ENCODE measurements at regions not wholly inside any gene's neighbourhood (a gene's known extent, or its start where the extent isn't known, plus 50 kb on each side); places are given as distances from the start of the nearest gene placed in this dataset.

- TF ChIP-seq ZBTB4 (CRISPR knock-in tag; IDR thresholded peaks at IDR 0.05), result no peak
- no peak for TF ChIP-seq HSF1 (IDR thresholded peaks at IDR 0.05; ENCODE audit: low read depth, low read length)
Observed at GRCh38 chr14:21880918-21881317, 207.3 kb upstream of the OR4E1 start (continued).

GRCh38 chr14:21875791-21876190 lies 202.2 kb upstream of the OR4E1 start:
- ChIA-PET POLR2A (no interaction called here), RAD21 (ENCODE audit: unreplicated experiment) (no interaction called here), SMC1A (ENCODE audit: uncharacterized antibody, unreplicated experiment) (no interaction called here), CTCF (interaction anchor here (1.0 kb wide), 1 partner anchor 49 kb away, joined by 3 read pairs; no protein-coding TSS in a partner anchor)
- intact Hi-C loops (cut with micrococcal nuclease; ENCODE audit: unreplicated experiment) (no loop called here), in situ Hi-C loops (cut with MboI) (no loop called here)
- WGBS (ENCODE audit: insufficient coverage, insufficient replicate concordance, low lambda C conversion rate, missing lambda C conversion rate), result 0% methylated on average over 2 of the region's 2 CpGs
- Histone ChIP-seq H3K4me1 (ENCODE audit: control insufficient read depth, insufficient read depth, low read length) (no peaks in the 10 kb centered on the region), H3K36me3 (ENCODE audit: control insufficient read depth in 2 of 2, insufficient read depth in 2 of 2, low read length in 1 of 2) (no peaks in the 10 kb centered on the region), H3K9me3 (replicated peaks; ENCODE audit: control insufficient read depth, insufficient read depth, low read length) (no peaks in the 10 kb centered on the region), H3K4me3 (no peak overlapping the region), H3K9ac (ENCODE audit: control insufficient read depth, insufficient read depth, low read length) (no peak overlapping the region), H4K20me1 (ENCODE audit: control insufficient read depth, insufficient read depth) (no peaks in the 10 kb centered on the region), H3K4me2 (ENCODE audit: control insufficient read depth, insufficient read depth) (no peak overlapping the region), H3K27me3 (replicated peaks in 1 of 2; ENCODE audit: control insufficient read depth in 2 of 2, insufficient read depth in 2 of 2, low read length in 1 of 2) (no peaks in the 10 kb centered on the region), H3K27ac (ENCODE audit: control insufficient read depth, insufficient read depth) (no peak overlapping the region), H3K79me2 (ENCODE audit: control insufficient read depth, insufficient read depth, low read length) (no peaks in the 10 kb centered on the region), H2AFZ (ENCODE audit: control insufficient read depth, low read depth, low read length) (no peak overlapping the region)
- TF ChIP-seq IRF3 (IDR thresholded peaks at IDR 0.05) (no peak), CBFB (IDR thresholded peaks at IDR 0.05; ENCODE audit: low read depth) (no peak), STAT1 (conservative IDR thresholded peaks at IDR 0.05) (no peak), RELB (IDR thresholded peaks at IDR 0.05; ENCODE audit: low read depth) (no peak), CEBPB (IDR thresholded peaks at IDR 0.05; ENCODE audit: borderline replicate concordance in 1 of 2, low read depth in 2 of 2, low read length in 2 of 2) (no peak)
- no peak for DNase-seq (ENCODE audit: low read depth, low spot score)
- BruUV-seq (replicated peaks), result no TSS peak
- FAIRE-seq, result no peak
- ATAC-seq, result no peak
